NCI-H1105 treated with DMSO at 0.1 percent for 48 hours (cell line): ENCODE measurements at regions not wholly inside any gene's neighbourhood (a gene's known extent, or its start where the extent isn't known, plus 50 kb on each side); places are given as distances from the start of the nearest gene placed in this dataset.

Experiments used
- DNase-seq: peaks from one replicate; lab custom pipeline; 2025; lab: John Stamatoyannopoulos, UW

- peak; percentile 45 for DNase-seq
Measured at GRCh38 chr15:46315434-46315833, 680.6 kb downstream of the SQOR start.

GRCh38 chr15:46316024-46316423 is 681.2 kb downstream of the SQOR start:
- DNase-seq: no peak

GRCh38 chr15:46317029-46317428 is 682.2 kb downstream of the SQOR start:
- no peak for DNase-seq

GRCh38 chr15:46322753-46323152 is 687.9 kb downstream of the SQOR start:
- DNase-seq: peak; percentile 91

GRCh38 chr15:46326173-46326572 is 691.3 kb downstream of the SQOR start:
- DNase-seq: no peak

GRCh38 chr15:46328821-46329220 is 694.0 kb downstream of the SQOR start:
- DNase-seq: no peak

- no peak for DNase-seq
Measured at GRCh38 chr15:46329876-46330275, 695.0 kb downstream of the SQOR start.

GRCh38 chr15:46331546-46331945 is 696.7 kb downstream of the SQOR start:
- DNase-seq: peak; percentile 12

- DNase-seq: peak; percentile 18
Measured at GRCh38 chr15:46343196-46343935, 708.5 kb downstream of the SQOR start.

GRCh38 chr15:46344115-46344724 is 709.4 kb downstream of the SQOR start:
- DNase-seq: peak; percentile 48

- peak; percentile 83 for DNase-seq
Measured at GRCh38 chr15:46344915-46345314, 710.1 kb downstream of the SQOR start.

GRCh38 chr15:46354443-46354842 is 719.6 kb downstream of the SQOR start:
- DNase-seq: no peak

- DNase-seq: peak; percentile 26
Measured at GRCh38 chr15:46365572-46365971, 730.7 kb downstream of the SQOR start.

GRCh38 chr15:46366360-46367007 is 731.7 kb downstream of the SQOR start:
- DNase-seq: no peak

GRCh38 chr15:46383978-46384377 is 749.1 kb downstream of the SQOR start:
- DNase-seq: no peak

GRCh38 chr15:46386356-46386755 is 751.5 kb downstream of the SQOR start:
- DNase-seq: no peak

- DNase-seq: no peak
Measured at GRCh38 chr15:46389739-46390138, 754.9 kb downstream of the SQOR start.

- no peak for DNase-seq
Measured at GRCh38 chr15:46394463-46394862, 759.6 kb downstream of the SQOR start.

GRCh38 chr15:46408312-46408711 is 773.5 kb downstream of the SQOR start:
- DNase-seq: no peak

GRCh38 chr15:46409841-46410301 is 775.0 kb downstream of the SQOR start:
- no peak for DNase-seq

- DNase-seq: no peak
Measured at GRCh38 chr15:46410705-46411104, 775.9 kb downstream of the SQOR start.

GRCh38 chr15:46411900-46412299 is 777.1 kb downstream of the SQOR start:
- no peak for DNase-seq

- DNase-seq: no peak
Measured at GRCh38 chr15:46413799-46414198, 779.0 kb downstream of the SQOR start.
